ENCODE measurements at regions not wholly inside any gene's neighbourhood (a gene's known extent, or its start where the extent isn't known, plus 50 kb on each side); places are given as distances from the start of the nearest gene placed in this dataset.

- H3K4me1 ChIP-seq (ENCODE audit: control insufficient read depth in 2 of 3, insufficient read depth in 2 of 3, low read depth in 1 of 3, low read length in 3 of 3) = no peaks in the 10 kb centered on the region
- FAIRE-seq = no peak
- TF ChIP-seq, protein P1, sequence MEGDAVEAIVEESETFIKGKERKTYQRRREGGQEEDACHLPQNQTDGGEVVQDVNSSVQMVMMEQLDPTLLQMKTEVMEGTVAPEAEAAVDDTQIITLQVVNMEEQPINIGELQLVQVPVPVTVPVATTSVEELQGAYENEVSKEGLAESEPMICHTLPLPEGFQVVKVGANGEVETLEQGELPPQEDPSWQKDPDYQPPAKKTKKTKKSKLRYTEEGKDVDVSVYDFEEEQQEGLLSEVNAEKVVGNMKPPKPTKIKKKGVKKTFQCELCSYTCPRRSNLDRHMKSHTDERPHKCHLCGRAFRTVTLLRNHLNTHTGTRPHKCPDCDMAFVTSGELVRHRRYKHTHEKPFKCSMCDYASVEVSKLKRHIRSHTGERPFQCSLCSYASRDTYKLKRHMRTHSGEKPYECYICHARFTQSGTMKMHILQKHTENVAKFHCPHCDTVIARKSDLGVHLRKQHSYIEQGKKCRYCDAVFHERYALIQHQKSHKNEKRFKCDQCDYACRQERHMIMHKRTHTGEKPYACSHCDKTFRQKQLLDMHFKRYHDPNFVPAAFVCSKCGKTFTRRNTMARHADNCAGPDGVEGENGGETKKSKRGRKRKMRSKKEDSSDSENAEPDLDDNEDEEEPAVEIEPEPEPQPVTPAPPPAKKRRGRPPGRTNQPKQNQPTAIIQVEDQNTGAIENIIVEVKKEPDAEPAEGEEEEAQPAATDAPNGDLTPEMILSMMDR (IDR thresholded peaks at IDR 0.05; ENCODE audit: borderline replicate concordance, extremely low read depth, insufficient read depth) = no peak
- H3K27ac ChIP-seq (ENCODE audit: low read depth in 2 of 2, low read length in 2 of 2) = no peak overlapping the region
- intact Hi-C loops (cut with DNase I) = no loop called here
- DNase-seq = peak in 4 of 5 donors; percentile 78 to 85 (median 80)
- H3K27me3 ChIP-seq (ENCODE audit: control insufficient read depth, insufficient read depth, low read length) = no peaks in the 10 kb centered on the region
- H3K9me3 ChIP-seq (ENCODE audit: control insufficient read depth in 2 of 3, insufficient read depth in 1 of 3, low read length in 3 of 3) = no peaks in the 10 kb centered on the region
- H3K9ac ChIP-seq (ENCODE audit: low read length in 3 of 3) = no peak overlapping the region
- H3K4me3 ChIP-seq (ENCODE audit: low read length in 3 of 3) = no peak overlapping the region
- no peaks in the 10 kb centered on the region for H3K36me3 ChIP-seq (ENCODE audit: control insufficient read depth in 2 of 3, insufficient read depth in 3 of 3, low read length in 3 of 3)
These were observed 200.0 kb downstream of the TSN start for GRCh38 chr2:121955426-121955825.

DNA sequence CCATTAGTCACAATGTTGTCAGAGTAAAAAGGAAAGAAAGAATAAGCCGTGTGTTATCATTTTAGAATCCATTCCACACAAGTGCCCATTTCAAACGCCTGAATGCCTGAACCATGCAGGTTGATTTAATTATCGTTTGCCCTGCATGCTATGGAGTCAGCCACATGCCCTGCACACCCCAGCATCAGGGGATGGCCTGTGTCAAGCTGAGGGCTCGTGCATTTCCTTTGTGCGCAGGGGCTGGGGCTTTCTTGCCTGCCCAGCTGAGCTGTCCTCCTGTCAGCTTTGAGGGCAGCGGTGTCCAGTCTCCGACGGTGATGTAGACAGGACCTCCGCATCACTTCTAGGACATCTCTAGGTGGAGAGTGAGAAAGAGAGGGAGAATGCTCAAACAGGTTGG, 200.4 kb downstream of the TSN start:
- no peaks in the 10 kb centered on the region for H3K27me3 ChIP-seq (ENCODE audit: control insufficient read depth, insufficient read depth, low read length)
- no peaks in the 10 kb centered on the region for H3K9me3 ChIP-seq (ENCODE audit: control insufficient read depth in 2 of 3, insufficient read depth in 1 of 3, low read length in 3 of 3)
- TF ChIP-seq, protein P1 (IDR thresholded peaks at IDR 0.05; ENCODE audit: borderline replicate concordance, extremely low read depth, insufficient read depth) = no peak
- no peak overlapping the region for H3K27ac ChIP-seq (ENCODE audit: low read depth in 2 of 2, low read length in 2 of 2)
- no peak overlapping the region for H3K4me3 ChIP-seq (ENCODE audit: low read length in 3 of 3)
- FAIRE-seq = no peak
- H3K36me3 ChIP-seq (ENCODE audit: control insufficient read depth in 2 of 3, insufficient read depth in 3 of 3, low read length in 3 of 3) = no peaks in the 10 kb centered on the region
- H3K4me1 ChIP-seq (ENCODE audit: control insufficient read depth in 2 of 3, insufficient read depth in 2 of 3, low read depth in 1 of 3, low read length in 3 of 3) = no peaks in the 10 kb centered on the region
- no peak overlapping the region for H3K9ac ChIP-seq (ENCODE audit: low read length in 3 of 3)
- intact Hi-C loops (cut with DNase I) = no loop called here
- DNase-seq = peak in 3 of 5 donors; percentile 57 to 69 (median 66)

DNA sequence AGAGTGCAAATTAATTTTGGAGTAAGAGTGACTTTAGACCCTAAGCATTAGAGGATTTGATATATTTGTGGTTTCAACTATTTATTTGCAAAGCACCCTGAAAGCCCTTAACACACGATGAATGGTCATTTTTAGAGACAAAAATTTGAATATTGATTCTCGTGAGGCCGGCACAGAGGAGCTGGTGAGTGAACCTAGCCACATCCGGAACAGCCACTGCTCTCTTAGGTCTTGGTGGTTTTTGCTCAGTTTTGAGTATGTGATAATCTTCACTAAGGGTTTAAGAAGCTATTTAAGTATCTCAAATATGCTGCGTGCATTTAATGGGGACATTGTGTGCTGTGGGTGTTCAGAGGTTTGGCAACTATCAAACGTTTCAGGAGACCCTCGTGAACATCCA, 204.8 kb downstream of the TSN start:
- Histone ChIP-seq H3K9me3 (ENCODE audit: control insufficient read depth in 2 of 3, insufficient read depth in 1 of 3, low read length in 3 of 3) (no peaks in the 10 kb centered on the region), H3K4me3 (ENCODE audit: low read length in 3 of 3) (no peak overlapping the region), H3K27me3 (ENCODE audit: control insufficient read depth, insufficient read depth, low read length) (no peaks in the 10 kb centered on the region), H3K9ac (ENCODE audit: low read length in 3 of 3) (no peak overlapping the region), H3K4me1 (ENCODE audit: control insufficient read depth in 2 of 3, insufficient read depth in 2 of 3, low read depth in 1 of 3, low read length in 3 of 3) (no peaks in the 10 kb centered on the region), H3K36me3 (ENCODE audit: control insufficient read depth in 2 of 3, insufficient read depth in 3 of 3, low read length in 3 of 3) (no peaks in the 10 kb centered on the region), H3K27ac (ENCODE audit: low read depth in 2 of 2, low read length in 2 of 2) (no peak overlapping the region)
- intact Hi-C loops (cut with DNase I) = no loop called here
- DNase-seq (no peak), FAIRE-seq (no peak)
- TF ChIP-seq, protein P1 (IDR thresholded peaks at IDR 0.05; ENCODE audit: borderline replicate concordance, extremely low read depth, insufficient read depth) = no peak

DNA sequence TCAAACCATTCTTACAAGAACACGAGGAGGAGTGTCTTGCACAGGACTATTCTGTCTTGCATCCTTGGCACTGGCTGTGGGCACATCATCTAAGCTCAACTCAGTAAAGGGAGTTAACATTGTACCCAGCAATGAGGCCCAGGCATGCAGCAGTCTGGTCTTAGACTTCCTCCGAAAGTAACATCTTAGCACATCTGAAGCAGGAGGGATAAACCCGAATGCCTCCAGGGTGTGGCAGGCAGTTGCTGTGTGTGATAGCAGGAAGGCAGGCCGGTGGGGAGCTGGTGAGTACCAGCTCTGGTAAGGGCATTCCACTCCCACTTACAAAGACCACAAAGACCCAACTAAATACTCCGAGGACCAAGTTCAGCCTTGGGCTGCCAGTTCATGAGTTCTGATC, 206.3 kb downstream of the TSN start:
- no peaks in the 10 kb centered on the region for H3K9me3 ChIP-seq (ENCODE audit: control insufficient read depth in 2 of 3, insufficient read depth in 1 of 3, low read length in 3 of 3)
- H3K27me3 ChIP-seq (ENCODE audit: control insufficient read depth, insufficient read depth, low read length) = no peaks in the 10 kb centered on the region
- no peak overlapping the region for H3K27ac ChIP-seq (ENCODE audit: low read depth in 2 of 2, low read length in 2 of 2)
- H3K36me3 ChIP-seq (ENCODE audit: control insufficient read depth in 2 of 3, insufficient read depth in 3 of 3, low read length in 3 of 3) = no peaks in the 10 kb centered on the region
- no peak overlapping the region for H3K4me3 ChIP-seq (ENCODE audit: low read length in 3 of 3)
- H3K4me1 ChIP-seq (ENCODE audit: control insufficient read depth in 2 of 3, insufficient read depth in 2 of 3, low read depth in 1 of 3, low read length in 3 of 3) = no peaks in the 10 kb centered on the region
- no peak for FAIRE-seq
- DNase-seq = no peak
- no peak overlapping the region for H3K9ac ChIP-seq (ENCODE audit: low read length in 3 of 3)
- intact Hi-C loops (cut with DNase I) = no loop called here
- TF ChIP-seq, protein P1 (IDR thresholded peaks at IDR 0.05; ENCODE audit: borderline replicate concordance, extremely low read depth, insufficient read depth) = no peak
